Esophagus mucosa (tissue), 1 donor: ENCODE measurements at regions not wholly inside any gene's neighbourhood (a gene's known extent, or its start where the extent isn't known, plus 50 kb on each side); places are given as distances from the start of the nearest gene placed in this dataset.
A peak's percentile ranks its signal among the peaks of the same experiment; 100 is the strongest.

Experiments
- ATAC-seq: fragments of 200-7000 bp; cut with Tn5 transposase; one replicate; pipeline ENCODE4 v1.9.1; 2020
- donor health status: DM: yes; HTN: yes; CAD: no.

- no peak for ATAC-seq
Observed at GRCh38 chr5:74340476-74340875, 300.1 kb downstream of the ENC1 start.

DNA sequence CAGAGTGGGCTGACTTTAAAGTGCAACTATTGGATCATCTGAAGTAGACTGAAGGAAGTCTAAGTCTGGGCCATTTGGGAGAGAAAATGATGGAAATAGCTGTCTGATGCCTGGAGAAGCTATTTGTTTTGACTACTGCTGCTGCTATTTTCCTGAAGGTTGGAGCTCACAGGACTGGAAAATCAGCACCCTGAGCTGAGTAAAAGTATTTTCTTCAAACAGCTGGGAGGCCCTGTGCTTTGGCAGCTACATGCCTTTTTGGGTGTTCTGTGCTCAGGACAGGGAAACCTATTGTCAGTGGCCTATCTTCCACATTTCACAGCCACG is 302.6 kb downstream of the ENC1 start:
- no peak for ATAC-seq

DNA sequence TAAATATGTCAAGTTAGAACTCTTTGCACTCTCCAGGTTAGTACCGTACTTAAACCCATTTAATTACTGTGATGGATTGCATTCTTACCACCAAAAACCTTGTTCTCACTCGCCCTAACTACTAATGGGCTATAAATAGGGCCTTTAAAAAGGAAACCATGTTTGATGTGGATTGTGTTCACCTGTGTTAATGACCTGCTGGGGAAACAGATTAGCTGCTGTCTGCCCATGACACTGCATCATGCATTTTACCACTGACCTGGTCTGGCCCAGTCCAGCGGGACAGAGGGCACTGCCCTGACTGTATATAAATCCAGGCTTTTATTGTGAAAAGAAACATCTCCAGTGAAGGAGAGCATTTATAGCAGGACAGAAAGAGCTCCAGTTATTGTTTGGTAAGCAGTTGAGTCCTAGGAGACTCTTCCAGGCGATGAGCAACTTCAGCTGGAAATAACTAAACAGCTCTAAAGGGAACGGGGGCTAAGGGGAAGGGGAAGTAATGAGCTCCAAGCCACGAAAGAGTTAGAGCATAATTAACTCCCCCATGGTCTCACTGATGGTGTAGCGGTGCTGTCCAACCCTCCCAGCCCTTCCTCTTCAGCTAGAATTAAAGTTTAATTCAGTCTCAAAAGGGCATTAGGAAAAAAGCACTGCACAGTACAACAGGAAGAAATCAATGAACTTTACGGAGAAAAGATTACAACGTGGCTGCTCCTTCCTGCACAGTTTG is 303.1 kb downstream of the ENC1 start:
- ATAC-seq, result no peak

- no peak for ATAC-seq
Observed at GRCh38 chr5:74336297-74336696, 304.2 kb downstream of the ENC1 start.

GRCh38 chr5:74334762-74335384 is 305.7 kb downstream of the ENC1 start:
- no peak for ATAC-seq

- ATAC-seq, result no peak
Observed at GRCh38 chr5:74334062-74334761, 306.3 kb downstream of the ENC1 start.

DNA sequence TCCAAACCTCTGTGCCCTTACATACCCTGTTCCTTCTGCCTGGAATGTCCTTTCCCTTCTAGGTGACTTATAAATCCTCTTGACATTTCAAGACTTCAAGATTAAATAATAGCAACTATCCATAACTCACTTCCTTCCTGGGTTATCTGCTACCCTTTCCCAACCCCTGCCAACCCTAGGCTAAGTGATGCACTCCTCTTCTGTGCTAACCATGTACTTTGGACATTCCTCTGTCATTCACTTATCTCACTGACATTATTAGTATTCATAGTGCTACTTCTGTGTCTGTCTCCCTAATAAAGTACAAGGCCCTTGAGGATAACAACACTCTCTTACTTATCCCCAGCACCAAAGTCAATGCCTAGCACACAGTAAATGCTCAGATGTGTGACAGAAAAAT is 307.1 kb downstream of the ENC1 start:
- no peak for ATAC-seq

DNA sequence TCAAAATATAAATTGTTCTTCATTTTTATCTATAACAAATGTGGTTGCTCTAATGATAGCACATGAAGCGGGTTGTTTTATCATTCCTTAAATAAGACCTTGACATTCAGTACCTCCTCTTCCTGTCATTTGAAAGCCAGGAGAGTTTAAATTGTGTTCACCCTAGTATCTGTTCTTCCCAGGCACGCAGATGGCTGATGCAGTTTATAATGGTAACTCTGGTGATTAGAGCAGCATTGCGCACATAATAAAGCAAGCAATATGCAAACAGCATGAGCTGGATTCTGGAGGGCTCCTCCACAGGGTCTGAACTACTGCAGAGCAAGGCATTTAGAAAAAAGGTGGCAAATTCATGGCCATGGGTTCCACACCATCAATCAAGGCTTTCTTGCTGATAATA is 307.8 kb downstream of the ENC1 start:
- no peak for ATAC-seq

DNA sequence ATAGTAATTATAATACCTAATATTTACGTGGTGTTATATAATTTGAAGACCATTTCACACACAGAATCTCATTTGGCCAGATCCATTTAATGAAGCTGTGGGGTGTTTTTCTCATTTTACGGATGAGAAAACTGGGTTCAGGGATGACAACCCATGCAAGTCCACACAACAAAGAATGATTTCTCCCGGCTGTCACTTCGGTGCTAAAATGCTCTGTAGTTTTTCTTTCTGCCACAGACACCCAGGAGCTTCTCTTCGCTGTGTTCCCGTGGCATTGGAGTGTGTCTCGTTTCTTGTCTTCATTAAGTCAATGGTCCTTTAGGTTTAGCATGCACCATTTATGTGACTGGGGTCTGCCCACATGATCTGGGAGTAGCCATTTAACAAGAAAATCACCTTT is 308.5 kb downstream of the ENC1 start:
- ATAC-seq, result no peak

DNA sequence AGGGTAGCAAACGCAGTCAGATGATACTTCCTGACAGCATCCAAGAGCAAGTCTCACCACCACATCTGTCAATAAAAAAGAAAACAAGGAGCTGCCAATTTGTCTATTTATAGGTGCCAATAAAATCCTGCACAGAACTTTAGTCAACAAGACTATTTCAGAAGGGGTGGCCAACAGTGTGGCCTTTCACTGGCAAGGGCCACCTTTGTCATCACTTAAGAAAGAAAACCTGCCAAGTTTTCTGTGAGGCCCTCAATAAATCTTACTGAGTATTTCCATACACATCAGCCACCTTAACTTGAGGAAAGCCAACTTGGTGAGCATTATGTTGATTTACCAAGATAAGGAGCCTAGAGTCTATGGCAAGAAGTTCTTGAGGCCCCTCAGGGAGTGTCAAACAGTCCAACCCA is 312.3 kb downstream of the ENC1 start:
- no peak for ATAC-seq

DNA sequence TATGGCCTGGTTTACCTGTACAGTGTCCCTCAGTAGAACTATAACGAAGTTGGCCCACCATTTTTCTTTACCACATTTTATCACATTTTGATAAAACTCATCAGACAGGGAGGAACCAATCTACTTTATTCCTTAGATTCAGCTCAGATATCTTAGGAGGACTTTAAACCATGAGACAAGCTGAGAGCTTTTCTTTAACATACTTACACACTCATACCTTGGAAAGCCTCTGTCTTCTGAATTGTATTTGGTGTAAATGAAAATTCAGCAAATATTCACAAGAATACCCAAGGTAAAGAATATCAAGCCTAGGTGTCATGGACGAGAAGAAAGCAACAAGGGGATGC is 313.2 kb downstream of the ENC1 start:
- ATAC-seq, result no peak

DNA sequence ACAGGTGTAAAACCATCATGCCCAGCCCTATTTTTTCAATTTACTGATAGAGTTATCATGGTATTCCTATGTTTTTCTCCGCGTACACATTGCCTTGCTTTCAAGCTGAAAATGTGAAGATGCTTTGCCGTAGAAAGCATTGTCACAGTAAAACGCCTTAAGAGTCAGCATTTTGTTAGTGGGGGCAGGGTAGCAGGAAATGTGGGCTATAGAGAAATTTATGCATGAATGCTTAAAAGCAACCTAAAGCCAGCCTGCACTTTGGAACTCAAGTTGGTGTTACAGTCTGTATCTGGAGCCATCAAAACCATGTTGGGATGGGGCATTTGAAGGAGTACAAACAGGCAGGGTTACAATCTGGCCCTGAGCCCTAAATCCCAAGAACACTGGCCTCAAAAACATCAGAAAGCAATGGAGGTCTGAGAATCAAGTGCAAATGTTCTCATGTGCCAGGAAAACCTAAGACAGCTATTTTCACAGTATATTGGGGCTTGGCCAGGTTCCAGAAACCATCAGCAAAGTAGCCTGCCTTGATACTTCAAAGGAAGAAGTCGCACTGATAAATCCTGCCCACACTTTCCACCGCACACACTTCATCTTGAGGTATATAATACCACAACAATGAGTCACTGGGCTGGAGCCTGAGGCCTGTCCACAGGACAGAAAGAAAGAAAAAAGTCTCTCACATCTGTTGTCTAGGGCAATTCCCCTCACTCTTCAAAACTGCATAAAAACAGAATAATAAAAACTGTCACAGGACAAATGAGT is 313.8 kb downstream of the ENC1 start:
- ATAC-seq, result peak; percentile 52

DNA sequence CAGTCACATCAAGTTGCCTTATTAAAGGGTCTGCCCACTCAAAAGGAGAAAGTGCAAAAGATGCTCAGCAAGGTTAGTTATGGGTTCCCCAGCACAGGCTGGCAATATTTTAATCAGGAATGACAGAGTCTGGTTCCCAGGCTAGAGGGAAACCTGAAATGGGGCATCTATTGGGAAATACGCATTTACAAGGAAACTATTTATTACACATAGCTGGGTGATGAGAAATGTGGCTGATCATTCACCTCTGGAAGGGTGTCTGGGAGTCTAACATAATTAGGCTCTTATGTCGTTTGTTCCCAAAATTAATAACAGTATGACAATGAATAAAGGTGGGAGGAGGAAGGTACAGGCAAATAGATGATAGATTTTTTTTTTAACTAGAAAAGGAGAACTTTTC is 314.7 kb downstream of the ENC1 start:
- no peak for ATAC-seq

DNA sequence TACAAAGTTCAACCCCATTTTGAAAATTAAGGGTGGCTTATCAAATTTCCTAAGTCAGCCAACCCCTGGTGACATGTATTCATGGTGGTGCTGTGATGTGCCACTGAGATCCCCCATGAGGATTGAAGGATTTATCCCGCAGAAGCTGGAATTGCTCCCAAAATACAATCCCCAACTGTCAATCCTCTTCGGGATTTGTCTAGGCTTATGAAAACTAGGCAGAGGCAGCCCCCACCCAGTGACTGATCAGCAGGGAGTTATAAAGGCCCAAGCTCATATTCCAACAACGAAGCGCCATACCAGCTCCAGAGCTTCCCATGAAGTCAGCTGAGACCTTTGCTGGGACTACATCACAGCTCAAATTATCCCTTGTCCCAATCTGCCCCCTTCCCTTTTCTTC is 316.0 kb downstream of the ENC1 start:
- no peak for ATAC-seq

DNA sequence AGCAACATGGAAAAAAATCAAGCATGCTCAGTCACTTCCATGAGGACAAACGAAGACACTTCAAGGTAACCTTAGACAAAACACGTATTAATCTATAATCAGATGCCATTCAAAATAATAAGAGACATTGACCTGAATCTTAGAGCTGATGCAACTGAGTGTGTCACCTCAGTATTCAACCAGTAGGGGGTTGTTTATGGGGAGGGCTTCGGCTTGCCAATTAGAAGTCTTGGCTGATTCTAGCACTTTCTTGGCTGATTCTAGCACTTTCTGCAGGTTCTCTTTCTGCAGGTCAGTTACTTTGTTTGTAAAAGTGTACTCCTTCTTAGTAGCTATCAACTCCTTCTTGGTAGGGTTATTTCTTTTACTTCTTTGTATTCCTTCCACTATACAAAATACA is 317.6 kb downstream of the ENC1 start:
- ATAC-seq, result no peak

DNA sequence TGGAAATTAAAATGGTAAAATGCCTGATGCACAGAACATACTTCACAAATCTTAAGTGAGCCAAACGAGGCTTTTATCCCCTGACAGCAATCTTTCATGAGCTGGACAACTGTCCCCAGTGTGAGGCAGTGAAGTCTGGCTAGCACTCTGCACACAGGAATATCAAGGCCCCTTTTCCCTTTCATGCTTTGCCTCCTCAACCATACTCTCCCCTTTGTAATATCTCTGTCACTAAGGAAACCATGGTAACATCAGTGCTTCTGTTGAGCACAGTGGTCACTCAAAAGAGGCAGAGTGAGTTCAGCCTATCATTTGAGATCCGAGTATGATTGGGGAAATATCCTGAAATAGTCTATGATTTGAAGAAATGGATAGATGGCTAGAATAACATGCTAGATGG is 318.3 kb downstream of the ENC1 start:
- no peak for ATAC-seq

DNA sequence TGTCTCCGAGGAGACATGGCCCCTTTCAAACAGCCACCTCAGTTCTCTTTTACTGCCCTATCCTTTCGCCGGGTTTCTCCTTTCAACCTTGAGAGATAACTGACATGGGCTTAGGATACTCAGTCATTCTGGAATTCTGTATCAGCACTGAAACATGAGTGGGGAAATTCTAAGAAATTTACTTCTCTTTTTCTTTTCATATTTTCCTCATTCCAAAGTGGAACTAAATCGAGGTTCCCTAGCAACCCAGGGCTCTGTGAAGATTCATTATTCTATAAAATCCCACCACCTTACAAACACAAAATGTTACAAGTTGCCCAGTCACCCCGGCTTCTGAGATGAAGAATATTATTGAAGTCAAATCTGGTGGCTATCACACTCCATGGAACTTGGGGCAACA is 319.2 kb downstream of the ENC1 start:
- ATAC-seq, result no peak

- peak; percentile 91 for ATAC-seq
Observed at GRCh38 chr5:74320526-74320925, 320.0 kb downstream of the ENC1 start.

DNA sequence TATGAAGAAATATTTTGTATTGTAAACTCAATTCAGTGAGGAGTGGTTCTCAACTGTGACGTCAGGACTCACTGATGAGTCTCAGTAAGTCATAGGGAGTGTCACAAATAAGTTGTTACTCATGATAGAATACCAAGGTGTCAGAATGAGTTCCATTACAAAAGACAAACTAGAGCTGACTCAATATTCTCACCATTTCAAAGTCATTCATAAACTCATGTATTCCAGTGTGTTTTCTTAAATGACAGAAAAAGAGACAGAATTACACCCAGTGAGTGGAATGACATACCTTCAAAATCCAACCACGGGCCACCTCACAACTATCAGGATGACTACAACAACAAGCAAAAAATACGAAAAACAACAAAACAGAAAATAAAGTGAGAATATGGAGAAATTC is 321.5 kb downstream of the ENC1 start:
- ATAC-seq, result peak; percentile 77

DNA sequence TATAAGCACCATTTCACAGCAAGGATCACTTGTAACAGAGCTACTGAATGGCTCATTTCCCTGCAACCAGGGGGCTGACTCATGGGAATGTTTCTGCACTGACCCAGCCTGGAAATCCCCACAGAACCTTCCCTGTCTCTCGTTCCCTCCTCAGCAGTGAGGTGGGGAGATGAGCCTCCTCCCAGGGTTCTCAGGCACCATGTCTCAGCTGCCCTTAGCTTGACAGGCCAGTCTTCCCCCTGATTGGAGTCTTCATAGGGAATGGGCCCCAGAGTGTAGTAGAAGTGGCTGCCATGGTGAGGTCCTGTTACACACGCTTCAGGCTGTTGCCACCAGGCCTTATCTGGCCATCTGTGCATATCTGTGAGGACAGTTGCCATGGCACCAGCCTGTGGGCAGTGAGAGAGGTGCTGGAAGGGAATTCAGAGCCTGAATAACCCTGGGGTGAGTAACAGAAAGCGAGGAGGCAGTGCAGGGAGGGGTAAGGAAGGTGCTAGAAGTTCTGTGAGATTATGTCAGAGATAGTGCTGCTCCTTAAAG is 324.4 kb downstream of the ENC1 start:
- ATAC-seq, result peak; percentile 59

DNA sequence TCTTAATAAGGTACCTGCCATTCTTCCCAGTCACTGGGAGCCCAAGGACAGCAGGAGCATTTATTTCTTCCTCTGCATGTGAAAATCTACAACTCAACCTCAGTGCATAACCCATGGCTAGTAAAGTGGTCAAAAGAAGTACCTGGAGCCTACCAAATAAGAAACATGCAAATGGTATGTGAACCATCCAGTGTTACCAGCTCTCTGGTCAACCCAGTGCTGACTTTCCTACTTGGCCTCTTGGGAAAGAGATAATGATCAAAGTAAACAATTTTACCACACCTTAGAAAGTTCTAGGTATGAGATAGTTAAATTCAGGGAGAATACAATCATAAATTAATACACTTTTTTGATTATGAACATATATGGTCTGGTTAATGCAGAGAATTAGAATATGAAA is 325.6 kb downstream of the ENC1 start:
- no peak for ATAC-seq

- ATAC-seq, result no peak
Observed at GRCh38 chr5:74313896-74314295, 326.6 kb downstream of the ENC1 start.

GRCh38 chr5:74312746-74313145 is 327.8 kb downstream of the ENC1 start:
- ATAC-seq, result no peak
